ENCODE measurements at regions not wholly inside any gene's neighbourhood (a gene's known extent, or its start where the extent isn't known, plus 50 kb on each side); places are given as distances from the start of the nearest gene placed in this dataset.
"Not testable (repeated sequence)": the region's sequence is repeated elsewhere in the genome, so short reads cannot be mapped to it uniquely, and the experiment has no call there.

DNA sequence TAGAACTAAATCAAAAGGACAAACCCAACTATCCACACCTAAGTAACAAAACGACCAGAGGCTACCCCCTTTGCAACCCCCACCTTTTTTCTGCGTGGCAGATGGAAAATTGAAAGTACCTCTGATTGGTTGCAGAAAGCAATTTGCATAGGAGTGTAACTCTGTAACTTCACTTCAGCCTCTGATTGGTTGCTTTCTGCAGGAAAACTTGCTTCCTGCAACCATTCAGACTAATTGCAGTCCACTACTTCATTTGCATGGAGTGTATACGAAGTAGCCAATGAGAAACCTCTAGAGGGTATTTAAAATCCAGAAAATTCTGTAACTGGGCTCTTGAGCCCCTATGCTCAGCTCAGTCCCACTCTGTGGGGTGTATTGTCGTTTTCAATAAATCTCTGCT is 129.1 kb upstream of the OLIG3 start:
- DNase-seq = no peak

DNA sequence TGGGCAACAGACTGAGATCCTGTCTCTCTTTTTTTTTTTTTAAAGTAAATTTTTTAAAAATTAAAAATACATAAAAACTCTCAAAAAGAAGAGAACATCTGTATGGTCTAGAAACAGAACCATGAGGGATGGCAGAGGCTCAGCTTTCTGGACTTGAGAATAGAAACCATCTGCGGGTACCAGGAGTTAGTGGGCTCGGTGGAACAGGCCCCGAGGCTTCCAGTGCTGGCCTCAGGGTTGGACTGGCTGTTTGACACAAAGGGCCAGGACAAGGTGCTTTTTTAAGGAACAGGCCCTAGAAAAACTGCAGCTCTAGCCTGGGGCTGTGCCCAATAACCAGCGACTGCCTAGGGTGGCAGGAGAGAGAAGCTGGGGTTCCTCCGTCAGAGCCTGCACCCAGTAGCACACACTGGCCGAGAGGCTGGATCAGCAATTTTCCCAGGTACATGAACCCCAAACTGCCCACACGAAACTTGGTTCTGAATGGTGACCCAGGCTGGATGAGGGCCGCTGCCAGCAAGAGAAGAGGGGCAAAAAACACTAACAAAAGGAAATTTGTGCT is 131.0 kb upstream of the OLIG3 start:
- no peak for DNase-seq

DNA sequence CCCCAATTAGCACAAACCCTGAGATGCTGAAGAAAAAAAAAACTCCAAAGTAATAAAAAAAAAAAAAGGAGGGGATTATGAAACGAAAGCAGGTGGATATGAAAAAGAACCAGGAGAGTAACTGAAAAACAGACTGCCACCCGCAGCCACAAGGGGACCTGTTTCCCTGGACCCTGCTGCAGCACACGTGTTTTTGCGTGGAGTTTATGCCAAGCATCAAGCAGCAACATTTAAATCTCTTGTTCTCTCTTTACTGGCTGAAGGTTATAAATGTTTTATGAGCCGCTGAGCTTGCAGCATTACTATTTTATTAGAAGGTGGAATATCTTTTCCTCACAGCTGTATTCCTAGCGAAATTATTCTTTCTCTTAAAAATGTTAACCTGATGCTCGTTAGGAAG is 131.6 kb upstream of the OLIG3 start:
- no peak for DNase-seq

DNA sequence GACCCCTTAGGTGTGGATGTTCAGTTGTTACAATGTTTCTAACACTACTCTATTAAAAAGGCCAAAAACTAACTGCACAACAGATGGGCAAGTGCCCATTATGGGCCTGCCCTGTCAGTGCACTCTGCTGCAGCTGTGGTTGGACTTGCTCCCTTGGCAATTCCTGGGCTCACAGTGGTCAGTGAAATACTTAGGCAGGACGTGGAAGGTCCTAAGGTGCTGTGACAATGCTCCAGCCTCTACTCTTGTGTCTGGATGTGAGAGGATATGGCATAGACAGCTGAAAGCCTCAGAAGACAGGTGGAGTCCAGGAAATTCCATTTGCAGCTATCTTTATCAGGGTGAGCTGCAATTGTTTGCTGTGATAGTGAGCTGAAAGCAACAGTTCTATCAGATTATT is 136.5 kb upstream of the OLIG3 start:
- DNase-seq = no peak

DNA sequence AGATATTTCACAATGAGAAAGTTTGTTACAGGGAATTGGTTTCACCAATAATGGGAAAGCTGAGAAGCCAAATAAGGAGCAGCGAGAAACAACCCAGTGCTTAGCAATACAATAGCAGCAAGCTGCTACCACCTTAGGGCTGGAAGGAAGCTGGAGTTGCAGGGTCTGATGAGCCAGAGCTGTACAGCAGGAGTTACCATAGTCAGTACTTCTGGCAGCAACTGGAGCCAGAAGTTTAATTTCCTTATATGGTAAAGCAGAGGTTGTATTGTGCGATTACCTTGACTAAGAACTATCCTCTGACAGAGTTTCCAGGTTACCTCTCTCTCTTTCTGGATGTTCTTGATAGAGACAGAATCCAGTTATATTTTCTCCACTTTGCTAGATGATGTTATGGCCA is 137.1 kb upstream of the OLIG3 start:
- no peak for DNase-seq

DNA sequence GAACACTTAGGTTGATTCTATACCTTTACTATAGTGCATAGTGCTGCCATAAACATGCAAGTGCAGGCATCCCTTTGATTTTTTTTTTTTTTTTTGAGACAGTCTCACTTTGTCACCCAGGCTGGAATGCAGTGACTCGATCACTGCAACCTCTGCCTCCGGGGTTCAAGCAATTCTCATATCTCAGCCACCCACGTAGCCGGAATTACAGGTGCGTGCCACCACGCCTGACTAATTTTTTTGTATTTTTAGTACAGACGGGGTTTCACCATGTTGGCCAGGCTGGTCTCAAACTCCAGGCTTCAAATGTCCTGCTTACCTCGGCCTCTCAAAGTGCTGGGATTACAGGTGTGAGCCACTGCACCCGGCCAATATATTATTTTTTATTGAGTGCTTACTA is 140.0 kb upstream of the OLIG3 start:
- DNase-seq = not testable (repeated sequence)

DNA sequence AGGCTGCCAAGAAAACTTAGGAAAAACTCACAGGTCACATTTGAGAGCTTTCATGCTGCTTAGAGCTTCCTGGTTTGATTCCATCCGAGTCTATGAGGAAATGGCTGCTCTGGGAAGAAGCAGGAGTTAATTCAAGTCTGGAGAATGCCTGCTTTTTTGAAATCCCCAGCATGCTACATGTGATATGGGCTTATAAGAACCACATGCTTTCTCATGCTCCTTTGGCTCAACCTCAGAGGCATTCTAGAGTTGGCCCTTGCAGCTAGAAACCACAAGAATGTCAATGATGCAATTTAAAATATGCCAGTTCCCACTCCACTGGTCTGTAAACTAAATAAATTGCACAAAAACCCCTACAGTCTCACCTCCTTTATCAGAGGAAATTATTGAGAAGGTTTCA is 142.9 kb upstream of the OLIG3 start:
- DNase-seq = no peak

DNA sequence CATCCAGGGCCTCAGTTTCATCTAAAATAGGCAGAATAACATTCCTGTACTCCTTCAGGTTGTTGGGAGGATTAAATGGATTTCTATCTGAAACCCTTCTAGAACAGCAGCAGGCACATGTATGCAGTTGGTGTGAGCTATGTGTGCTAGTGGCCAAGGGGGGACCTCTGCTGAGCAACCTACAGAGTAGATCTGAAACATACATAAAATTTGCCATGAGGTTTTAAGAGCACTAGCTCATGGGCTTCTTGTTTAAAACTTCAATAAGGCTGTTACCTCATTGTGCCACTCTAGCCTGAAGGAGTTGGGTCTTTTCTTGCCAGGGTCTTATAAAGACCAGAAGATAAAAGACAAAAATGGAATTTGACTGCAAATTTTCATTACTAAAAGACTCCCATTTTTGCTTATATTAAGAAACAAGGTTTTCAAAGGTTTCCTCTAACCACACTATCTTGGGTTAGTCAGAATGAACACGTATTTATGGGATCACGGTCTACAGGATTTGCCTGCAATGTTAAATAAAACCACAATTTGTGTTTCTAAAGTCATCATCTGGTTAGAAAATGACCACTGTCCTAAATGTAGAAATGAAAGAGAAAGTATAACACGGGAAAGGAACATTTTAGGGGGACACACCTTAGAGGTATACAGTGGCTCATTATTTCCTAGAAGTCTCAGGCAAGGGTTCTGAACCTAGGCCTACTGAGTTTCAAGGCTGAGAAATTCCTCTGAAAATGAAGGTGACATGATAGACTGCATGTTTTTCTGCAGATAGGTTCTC is 144.9 kb upstream of the OLIG3 start:
- no peak for DNase-seq

DNA sequence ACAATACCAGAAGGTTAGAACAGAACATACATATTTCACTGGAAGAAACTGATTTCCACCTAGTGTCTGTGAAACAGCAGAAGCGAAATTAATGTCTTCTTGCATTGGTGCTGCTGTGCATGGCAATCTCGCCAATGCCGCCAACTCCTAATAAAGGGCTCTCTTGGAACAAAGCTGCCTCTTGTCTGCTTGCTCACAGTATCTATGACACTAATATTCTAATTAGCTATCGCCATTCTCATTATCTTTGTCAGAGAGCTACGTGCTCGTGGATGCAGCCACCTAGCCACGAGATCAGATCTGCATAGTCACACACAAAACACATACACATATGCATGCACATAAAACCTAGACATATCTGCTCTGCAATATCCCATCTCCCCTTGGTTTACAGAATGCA is 145.9 kb upstream of the OLIG3 start:
- DNase-seq = peak in 25 of 56 donors; percentile 0 to 38 (median 9)

DNA sequence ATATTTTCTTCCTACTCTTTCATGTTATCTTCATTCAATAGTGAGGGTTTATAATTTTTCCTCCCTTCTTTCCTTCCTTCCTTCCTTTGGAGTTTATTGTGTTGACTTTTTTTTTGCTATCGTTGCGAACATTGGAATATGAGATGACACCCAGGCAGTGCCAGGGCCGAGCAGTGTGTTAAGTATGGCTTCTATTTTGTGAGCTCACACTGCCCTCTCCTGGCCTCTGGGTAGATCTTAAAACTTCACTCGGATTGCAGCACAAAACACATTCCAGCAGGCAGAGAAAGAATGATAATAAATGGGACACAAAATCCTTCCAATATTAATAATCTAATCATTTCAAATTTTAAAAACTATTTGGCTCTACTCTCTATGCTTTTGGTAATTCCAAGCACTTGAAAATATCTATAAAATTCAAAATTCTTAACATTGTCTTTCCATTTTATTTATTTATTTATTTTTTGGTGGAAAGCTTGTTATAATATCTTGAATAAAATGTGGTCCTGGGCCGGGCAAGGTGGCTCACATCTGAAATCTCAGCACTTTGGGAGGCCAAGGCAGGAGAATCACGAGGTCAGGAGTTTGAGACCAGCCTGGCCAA is 147.4 kb upstream of the OLIG3 start:
- DNase-seq = peak in 51 of 56 donors; percentile 2 to 88 (median 41)

DNA sequence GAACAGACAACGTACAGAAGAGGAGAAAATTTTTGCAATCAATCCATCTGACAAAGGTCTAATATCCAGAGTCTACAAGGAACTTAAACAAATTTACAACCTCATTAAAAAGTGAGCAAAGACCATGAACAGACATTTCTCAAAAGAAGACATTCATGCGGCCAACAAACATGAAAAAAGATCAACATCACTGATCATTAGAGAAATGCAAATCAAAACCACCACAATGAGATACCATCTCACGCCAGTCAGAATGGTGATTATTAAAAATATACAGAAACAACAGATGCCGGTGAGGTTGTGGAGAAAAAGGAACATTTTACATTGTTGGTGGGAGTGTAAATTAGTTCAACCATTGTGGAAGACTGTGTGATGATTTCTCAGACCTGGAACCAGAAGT is 149.0 kb upstream of the OLIG3 start:
- not testable (repeated sequence) for DNase-seq

DNA sequence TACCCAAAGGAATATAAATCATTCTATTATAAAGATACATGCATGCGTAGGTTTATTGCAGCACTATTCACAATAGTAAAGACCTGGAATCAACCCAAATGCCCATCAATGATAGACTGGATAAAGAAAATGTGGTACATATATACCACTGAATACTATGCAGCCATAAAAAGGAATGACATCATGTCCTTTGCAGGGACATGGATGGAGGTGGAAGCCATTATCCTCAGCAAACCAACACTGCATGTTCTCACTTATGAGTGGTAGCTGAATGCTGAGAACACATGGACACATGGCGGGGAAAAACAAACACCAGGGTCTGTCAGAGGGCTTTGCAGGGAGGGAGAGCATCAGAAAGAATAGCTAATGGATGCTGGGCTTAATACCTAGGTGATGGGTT is 149.4 kb upstream of the OLIG3 start:
- not testable (repeated sequence) for DNase-seq

DNA sequence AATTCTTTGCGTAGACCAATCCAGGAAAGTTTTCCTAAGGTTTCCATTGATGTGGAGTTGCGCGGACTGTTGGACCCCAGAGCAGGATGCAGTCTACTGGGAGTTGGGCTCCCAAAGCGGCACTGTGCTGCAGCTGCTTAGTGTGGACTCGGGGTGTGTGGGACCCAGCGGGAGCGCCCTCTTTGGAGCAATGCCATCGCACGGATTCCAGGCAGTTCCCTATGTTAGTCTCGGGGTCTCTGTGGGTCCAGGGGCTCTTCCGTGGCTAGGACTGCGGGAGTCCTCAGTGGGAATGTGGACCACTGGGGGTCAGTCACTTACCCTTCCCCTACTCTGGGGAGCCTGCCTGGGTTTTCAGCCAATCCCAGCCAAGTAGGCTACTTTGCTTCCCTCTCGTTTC is 151.7 kb upstream of the OLIG3 start:
- DNase-seq = no peak

DNA sequence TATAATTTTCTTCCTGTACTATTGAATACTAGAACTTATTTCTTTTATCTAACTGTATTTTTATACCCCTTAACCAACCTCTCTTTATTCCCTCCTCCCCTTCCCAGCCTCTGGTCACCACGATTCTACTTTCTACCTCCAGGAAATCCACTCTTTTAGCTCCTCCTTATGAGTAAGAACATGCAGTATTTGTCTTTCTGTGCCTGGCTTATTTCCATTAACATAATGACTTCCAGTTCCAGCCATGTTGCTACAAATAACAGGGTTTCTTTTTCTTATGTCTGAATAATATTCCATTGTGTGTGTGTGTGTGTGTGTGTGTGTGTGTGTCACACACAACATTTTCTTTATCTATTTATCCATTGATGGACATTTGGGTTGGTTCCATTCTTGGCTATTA is 152.3 kb upstream of the OLIG3 start:
- DNase-seq = no peak

DNA sequence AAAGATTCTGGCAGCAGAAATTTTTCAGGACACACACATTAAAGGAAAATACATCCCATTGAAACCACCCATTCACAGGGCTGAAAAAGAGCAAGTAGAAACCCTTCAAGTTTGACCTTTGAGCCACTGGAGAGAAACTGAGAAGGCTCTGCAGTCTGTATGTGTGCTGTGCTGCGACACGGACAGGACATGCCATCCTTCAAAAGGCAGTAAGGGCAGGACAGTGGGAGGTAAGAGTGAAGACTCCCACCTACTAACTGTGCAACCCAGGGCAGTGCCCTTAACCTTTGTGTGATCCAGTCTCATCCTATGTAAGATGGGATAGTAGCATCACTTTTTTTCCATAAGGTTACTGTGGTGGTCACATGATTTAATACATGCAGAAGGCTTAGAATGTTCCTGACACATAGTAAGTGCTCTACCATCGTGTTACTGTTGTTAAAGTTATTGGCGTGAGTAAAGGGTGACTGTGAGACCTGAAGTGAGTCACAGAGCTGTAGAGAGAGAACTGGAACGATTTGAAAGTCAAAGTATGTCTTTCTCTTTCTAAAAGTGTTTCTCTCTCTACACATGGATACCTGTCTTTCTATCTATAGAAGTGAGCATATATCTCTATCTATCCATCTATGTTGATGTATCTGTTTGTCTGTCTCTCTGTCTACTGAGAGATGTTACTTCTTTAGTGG is 153.7 kb upstream of the OLIG3 start:
- no peak for DNase-seq

DNA sequence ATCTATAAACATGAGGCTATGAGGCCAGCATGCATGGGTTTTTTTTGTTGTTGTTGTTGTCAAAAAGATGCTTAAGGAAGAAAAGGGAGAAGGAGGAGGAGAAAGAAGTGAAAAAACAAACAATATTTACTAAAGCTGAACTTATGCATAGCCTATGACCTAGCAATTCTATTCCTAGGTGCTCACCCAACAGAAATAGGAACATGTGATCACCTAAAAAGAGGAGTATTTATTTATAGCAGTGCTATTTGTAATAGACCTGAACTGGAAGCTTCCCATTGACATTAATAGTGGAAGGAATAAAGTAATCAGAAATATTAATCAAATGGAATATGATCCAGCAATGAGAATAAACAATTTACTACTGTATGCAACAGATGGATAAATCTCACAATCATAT is 156.5 kb upstream of the OLIG3 start:
- no peak for DNase-seq

DNA sequence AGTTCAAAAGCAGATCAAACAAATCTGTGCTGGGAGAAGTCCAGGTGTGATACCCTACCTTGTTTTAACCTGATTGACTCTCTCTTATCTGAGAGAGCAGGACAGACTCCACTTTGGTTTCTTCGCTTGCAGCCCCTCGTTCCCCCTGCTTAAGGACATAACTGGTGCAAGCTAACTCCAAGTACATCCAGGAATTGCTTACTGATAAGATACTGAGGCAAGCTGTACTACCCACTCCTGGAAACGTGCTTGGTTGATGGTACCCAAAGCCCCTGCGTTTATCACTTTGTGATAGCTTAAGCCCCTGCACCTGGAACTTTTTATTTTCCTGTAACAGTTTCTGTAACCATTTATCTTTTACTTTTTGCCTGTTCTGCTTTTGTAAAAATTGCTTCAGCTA is 157.0 kb upstream of the OLIG3 start:
- DNase-seq = no peak

DNA sequence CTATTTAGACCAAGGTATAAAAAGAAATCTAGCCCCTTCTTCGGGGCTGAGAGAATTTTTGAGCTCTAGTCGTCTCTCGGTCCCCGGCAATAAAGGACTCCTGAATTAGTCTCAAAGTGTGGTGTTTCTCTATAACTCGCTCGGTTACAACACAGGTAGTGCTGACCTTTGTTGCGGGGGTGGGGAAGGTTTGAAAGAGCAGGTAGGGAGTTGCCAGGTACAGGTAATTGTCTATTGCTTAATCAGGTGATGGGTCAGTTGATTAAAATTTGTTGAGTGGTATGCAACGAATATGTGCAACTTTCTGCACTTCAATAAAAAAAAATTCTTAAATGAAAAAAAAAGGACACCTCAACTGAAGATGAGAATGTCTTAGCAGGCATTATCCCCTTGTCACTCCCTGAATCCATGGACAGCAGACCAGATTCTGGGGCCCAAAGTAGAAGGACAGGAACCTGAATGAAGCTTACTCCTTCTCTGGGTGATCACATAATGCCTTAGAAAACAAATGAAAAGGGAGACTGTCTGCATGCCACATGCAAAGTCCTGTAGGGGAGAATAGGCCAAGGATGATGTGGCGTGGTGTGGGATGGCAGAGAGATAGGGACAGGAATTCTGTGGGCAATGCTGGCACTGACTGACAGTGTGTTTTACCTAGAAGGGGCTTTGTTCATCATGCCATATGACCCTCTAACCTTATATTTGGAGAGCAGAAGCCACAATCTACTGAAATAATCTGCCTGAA is 157.6 kb upstream of the OLIG3 start:
- DNase-seq = no peak

DNA sequence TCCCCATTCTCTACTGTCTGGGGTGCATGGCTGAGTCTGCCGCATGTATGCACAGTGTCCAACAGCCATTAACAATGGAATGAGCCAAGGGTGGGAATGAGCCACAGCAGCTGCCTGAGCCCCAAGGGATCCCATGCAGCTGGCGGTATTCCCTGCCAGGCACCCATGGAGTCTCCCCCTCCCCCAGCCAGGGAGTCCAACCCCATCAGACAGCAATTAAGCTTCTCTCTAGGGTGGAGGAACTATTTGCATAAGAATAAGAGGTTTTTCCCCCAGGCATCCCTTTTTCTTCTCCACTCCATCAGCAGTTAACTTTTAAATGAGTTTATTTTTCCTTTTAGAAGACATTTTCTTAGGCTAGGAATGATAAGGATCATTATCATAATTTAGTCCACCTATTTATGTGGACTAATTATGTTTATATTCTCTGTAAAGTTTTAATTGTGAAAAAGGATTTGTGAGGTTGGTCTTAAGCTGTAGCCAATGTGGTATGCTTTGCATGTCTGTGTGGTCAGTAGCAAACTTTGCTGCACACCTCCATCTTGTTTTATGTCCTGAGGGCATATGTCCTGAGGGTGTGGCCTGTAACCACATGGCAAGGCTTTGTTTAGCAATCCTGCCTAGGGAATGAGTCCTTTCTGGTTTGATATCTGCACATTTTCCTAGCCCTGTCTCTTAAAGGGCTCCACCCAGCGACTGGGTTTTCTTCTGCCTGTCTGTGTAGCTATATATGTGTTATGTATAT is 158.9 kb upstream of the OLIG3 start:
- no peak for DNase-seq

DNA sequence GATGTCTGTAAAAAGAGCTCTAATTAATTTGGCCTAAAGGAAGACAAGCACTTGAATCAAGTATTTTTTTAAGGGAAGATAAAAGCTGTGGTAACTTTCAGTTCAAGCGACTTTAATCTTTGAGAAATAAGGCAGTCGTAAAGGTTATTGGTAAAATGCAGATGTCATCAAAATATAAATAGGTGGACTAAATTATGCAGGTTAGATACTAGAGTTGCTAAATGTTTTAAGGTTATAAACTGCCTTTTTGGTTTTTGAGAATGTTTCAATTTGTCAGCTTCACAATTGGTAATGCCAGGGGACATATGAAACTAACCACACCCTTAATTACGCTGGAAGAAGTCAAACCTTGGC is 159.5 kb upstream of the OLIG3 start:
- no peak for DNase-seq

DNA sequence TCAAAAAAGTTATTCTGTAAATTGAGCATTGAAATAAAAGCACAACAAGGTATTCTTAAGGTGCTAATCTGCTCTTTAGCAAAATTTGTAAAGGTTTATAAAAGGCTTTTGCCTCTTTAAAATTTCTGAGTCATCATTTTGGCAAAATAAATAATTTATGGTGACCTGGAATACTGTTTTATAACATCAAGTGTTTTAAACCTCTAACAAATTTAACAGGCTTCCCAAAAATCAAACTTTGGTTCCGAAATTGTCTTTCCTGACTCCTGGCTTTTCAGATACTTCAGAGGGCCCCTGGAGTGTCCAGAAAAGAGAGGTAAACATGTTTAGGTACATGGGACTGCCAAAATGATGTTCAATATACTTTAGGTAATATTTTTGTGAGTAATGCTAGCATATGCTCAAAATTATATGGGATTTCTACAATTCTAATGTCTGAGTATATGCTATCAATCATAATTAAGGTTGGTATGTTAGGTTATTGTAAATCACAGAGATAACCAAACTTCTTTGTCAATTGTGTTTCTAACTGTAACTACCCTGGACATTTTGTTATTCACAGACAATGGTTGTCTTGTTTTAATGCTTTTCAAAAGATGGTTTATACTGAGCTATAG is 160.3 kb upstream of the OLIG3 start:
- DNase-seq = no peak

Measured in amygdala (tissue), 56 donors.